OCI-LY7 (cell line): ENCODE measurements at regions not wholly inside any gene's neighbourhood (a gene's known extent, or its start where the extent isn't known, plus 50 kb on each side); places are given as distances from the start of the nearest gene placed in this dataset.

Experiments
- CTCF ChIP-seq: fragments of 200-600 bp; sonication (generic); conservative IDR thresholded peaks from 2 replicates; pipeline ENCODE4 v1.5.1; 2014; ENCODE audit warnings: mild to moderate bottlenecking, antibody characterized with exemption, low read length, moderate library complexity, mixed read lengths
- EZH2phosphoT487 ChIP-seq: fragments of 200-600 bp; sonication (generic); IDR thresholded peaks from 2 replicates; pipeline ENCODE4 v1.6.1; 2018; ENCODE audit warnings: low read depth, borderline replicate concordance, mild to moderate bottlenecking, mixed run types, antibody characterized with exemption, low read length, moderate library complexity, mixed read lengths

GRCh38 chr2:177332026-177332991, 60.3 kb upstream of the AGPS start:
- TF ChIP-seq EZH2phosphoT487 = no peak
- TF ChIP-seq CTCF = peak; percentile 86
